ENCODE measurements at regions not wholly inside any gene's neighbourhood (a gene's known extent, or its start where the extent isn't known, plus 50 kb on each side); places are given as distances from the start of the nearest gene placed in this dataset.
"Not testable (repeated sequence)": the region's sequence is repeated elsewhere in the genome, so short reads cannot be mapped to it uniquely, and the experiment has no call there.

DNA sequence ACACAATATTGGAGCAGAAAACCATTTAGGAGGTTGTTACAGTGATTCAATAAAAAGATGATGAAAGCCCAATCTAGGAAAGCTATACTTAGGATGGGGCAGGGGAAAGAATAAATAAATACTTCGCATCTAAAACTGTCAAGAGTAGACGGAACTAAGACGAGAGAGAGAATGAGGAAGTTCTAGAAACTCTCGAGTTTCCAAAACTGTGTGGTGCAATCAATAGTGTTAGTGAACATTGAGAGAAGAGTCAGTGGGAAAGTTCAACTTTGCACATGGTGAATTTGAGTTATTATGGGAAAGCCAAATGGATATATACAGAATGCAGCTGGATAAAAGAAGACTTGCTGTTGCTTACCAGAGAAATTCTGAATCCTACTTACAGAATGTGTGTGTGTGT is 133.8 kb upstream of the MEOX2 start:
- DNase-seq (ENCODE audit: low read depth, low spot score) = no peak

DNA sequence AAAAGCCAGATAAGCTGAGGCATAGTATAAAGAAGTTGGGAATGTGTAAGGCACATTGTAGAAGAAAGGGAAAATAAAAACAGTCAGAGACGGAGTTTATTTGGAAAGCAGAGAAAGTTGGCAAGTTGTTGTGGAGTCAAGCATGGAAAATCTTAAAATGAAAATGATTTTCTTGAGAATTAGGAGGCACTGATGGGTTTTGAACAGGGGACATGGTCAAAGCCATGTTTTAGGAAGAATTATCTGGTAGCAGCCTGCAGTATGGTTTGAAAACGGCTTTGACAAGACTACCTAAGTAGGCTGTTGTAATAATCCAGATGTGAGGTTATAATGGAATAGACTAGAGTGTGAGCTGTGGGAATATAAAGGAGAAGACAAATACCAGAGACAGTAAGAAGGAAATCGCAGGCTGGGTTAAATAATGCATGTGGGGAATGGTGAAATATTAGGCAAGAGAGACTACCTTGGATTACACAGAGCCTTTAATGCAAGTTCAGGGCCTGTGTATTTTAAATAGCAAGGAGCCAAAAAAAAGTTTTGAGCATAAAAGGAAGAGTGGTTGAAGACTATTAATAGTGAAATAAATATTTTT is 130.4 kb upstream of the MEOX2 start:
- no peak for DNase-seq (ENCODE audit: low read depth, low spot score)

DNA sequence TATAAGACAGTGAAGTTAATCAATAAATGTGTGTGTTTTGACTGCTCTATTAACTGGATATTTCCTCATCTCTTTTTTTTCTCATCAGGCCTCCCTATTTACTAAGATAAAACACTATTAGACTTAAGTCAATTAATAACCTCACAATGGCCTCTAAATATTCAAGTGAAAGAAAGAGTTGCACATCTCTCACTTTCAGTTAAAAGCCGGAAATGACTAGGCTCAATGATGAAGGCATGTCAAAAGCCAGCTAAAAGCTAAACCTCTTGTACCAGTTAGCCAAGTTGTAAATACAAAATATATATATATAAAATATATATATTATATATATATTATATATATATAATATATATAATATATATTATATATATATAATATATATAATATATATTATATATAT is 127.0 kb upstream of the MEOX2 start:
- no peak for DNase-seq (ENCODE audit: low read depth, low spot score)

DNA sequence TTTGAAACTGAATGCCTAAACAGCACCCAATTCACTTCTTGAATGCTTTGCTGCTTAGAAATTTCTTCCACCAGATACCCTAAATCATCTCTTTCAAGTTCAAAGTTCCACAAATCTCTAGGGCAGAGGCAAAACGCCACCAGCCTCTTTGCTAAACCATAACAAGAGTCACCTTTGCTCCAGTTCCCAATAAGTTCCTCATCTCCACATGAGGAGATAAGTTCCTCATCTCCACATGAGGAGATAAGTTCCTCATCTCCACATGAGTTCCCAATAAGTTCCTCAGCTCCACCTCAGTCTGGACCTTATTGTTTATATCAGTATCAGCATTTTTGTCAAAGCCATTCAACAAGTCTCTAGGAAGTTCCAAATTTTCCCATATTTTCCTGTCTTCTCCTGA is 123.9 kb upstream of the MEOX2 start:
- DNase-seq (ENCODE audit: low read depth, low spot score) = not testable (repeated sequence)

DNA sequence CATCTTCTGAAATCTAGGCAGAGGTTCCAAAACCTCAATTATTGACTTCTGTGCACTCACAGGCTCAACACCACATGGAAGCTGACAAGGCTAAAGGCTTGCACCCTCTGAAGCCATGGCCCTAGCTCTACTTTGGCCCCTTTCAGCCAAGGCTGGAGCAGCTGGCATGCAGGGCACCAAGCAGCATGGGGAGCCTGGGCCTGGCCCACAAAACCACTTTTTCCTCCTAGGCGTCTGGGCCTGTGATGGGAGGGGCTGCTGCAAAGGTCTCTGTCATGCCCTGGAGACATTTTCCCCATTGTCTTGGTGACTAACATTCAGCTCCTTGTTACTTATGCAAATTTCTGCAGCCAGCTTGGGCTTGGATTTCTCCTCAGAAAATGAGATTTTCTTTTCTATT is 123.5 kb upstream of the MEOX2 start:
- not testable (repeated sequence) for DNase-seq (ENCODE audit: low read depth, low spot score)

DNA sequence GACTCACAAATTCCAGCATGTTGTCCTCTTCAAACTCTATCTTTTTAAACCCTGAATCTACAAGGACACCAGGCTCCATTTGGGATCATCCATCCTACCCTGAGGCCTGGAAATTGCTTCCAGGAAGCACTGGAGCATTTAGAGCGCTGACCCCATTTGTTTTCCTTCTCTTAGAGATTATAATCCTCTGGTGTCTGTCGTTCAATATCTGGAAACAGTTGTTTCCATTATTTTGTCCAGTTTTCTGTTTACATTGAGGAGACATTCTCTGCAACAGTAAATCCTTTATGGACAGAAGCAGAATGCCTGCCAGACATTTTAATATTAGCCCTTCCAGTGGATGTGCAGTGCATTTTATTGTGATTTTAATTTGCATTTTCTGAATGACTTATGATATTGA is 119.4 kb upstream of the MEOX2 start:
- DNase-seq (ENCODE audit: low read depth, low spot score) = no peak

DNA sequence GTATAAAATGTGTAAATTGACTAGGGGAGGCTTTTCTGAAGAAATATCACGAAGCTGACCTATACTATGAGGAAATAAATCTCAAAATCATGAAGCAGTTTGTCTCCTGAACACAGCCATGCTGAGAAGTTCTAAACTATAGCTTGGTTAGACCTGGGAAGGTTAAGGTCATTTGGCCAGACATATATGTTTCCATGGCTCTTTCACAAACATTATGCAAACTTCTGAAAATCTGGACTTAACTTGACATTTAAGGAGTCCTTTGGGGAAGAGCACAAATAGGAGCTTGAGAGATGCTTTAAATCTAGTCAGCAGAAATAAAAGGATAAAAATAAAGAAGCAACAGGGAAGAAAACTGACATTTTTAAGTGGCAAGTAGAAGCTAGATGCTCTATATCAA is 115.9 kb upstream of the MEOX2 start:
- no peak for DNase-seq (ENCODE audit: low read depth, low spot score)

DNA sequence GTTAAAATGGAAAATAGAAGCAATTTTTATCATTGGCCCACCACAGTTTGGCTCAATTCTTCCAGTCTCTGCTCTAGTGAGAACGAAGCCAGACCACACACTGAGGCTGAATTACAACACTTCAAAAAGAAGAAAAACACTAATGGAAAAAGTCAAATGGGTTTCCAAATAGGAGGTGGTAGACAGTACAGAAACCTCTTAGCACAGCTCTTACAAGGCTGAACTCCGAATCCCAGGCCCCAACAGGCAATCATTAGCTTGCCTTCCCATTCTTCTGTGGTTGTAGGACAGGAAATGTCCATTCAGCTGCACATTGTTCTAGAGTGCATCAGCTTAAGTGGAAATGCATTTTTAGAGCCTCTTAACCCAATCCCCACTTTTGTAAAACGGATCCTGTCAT is 115.1 kb upstream of the MEOX2 start:
- no peak for DNase-seq (ENCODE audit: low read depth, low spot score)

DNA sequence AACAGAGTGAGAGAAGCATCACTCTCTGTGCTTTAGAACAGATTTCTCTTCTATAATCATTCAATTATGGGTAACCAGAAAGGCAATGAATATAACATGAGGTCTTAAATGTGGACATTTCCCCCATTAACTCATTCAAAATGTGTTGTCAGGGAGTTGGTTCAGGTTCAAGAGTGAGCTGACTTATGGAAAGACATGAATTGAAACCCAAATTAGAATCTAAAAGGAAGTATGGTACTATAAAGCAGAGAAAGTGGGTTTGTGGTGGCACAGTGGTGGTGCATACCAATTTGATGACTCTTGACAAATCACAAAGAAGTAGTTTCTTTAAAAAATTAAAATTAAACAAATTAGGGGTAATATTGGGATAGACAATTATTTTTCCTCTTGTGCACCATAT is 114.6 kb upstream of the MEOX2 start:
- no peak for DNase-seq (ENCODE audit: low read depth, low spot score)

DNA sequence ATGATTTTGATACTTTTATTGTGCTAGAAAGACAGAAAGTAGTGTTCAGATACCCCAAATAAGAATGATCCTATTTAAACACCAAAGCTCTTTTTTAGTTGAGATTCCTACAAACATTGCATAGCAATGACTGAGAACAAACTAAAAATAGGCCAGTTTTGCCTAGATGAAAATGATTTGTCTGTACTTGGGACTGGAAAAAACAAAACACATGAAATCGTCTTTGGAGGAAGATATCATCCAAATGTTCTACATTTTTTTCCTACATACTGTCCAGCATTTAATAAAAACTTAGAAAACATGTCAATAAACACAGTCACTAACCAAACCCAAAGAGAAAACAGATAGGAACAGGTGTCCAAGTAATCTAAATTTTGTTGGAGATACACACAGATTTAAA is 111.6 kb upstream of the MEOX2 start:
- DNase-seq (ENCODE audit: low read depth, low spot score) = no peak

DNA sequence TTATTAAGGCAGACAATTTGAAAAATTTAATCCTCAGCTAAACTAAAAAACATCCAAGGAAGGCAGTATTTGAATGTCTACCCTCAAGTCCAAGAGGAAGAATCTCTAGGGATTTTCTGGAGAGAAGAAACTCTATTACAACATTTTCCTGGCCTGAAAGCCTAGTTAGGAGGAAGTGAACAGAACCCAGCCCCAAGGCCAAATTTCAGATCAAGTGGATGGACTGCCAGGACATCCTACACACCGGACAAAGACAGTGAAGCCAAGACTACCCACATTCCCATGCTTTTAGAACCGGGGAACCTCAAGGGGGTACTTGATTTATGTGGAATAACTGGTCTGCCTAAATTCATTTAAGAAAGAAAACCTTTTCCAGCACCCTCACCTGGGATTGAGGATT is 108.9 kb upstream of the MEOX2 start:
- DNase-seq (ENCODE audit: low read depth, low spot score) = no peak

DNA sequence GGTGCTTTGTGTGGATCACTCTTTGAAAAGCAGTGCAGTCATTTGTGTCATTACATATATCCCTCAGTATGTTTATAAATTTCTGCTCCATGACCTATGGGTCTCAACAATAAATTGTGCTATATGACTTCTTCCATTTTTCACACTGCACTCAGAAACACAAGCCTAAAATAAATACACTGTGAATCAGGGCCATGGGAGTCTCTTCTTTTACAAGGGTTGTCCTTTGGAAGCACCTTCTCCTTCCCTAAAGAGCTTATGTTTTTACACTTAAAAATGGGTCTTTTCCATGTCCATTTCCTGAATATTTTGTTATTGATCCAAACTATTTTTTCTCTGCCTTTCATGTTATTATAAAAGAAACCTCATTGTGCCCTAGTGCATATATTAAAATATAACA is 108.3 kb upstream of the MEOX2 start:
- no peak for DNase-seq (ENCODE audit: low read depth, low spot score)

DNA sequence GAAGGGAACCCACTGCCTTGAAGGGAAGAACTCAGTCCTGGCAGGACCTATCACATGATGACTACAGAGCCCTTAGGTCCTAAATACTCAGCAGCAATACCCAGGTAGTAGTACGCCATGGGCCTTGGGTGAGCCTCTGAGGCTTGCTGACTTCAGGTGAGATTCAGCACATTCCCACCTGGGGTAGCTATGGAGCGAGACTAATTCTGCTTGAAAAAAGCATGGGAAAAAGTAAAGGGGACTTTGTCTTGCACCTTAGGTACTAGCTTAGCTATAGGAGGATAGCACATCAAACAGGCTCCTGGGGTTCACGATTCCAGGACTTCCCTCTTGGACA is 98.2 kb upstream of the MEOX2 start:
- no peak for DNase-seq (ENCODE audit: low read depth, low spot score)

DNA sequence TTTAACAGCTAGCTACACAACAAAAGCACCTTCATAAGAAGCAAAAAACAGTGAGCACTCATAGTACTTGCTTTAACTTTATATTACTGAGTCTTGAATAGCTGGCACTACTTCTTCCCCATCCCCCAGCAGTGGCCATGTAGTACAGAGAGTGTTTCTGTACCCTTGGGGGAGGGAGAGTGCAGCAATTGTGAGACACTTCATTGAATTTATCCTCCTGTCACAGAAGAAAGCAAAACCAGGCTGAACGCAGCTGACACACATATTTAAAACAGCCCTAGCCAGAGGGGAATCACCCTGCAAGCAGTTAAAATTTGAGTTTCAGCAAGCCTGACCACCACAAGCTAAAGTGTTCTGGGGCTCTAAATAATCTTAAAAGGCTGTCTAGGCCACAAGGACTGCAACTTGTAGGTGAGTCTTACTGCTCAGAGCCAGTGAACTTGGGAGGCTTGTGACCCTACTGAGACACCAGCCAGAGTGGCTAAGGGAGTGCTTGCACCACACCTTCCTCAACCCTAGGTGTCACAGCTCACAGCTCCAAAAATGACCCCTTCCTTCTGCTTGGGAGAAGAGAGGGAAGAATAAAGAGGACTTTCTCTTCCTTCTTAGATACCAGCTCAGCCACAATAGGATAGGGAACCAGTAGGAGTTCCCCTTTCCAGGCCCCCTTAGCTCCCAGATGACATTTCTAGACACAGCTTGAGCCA is 97.7 kb upstream of the MEOX2 start:
- DNase-seq (ENCODE audit: low read depth, low spot score) = no peak

DNA sequence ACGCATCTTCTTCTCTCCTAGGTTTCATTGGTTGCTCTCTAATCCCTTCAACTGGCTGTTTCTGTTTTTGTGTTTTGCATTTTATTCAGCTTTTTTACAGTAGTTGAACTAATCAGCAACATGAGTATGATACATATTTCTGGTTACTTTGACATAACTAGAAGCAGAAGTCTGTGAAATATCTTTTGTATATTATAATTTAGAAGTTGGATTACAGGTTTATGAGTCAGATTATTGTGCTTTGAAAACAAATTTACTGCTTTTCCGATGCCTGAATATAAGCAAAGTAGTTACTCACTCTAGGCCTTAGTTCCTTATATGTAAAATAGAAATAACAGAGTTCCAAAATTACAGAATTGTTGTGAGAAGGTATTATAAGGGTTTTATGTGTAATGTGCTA is 96.2 kb upstream of the MEOX2 start:
- DNase-seq (ENCODE audit: low read depth, low spot score) = no peak

DNA sequence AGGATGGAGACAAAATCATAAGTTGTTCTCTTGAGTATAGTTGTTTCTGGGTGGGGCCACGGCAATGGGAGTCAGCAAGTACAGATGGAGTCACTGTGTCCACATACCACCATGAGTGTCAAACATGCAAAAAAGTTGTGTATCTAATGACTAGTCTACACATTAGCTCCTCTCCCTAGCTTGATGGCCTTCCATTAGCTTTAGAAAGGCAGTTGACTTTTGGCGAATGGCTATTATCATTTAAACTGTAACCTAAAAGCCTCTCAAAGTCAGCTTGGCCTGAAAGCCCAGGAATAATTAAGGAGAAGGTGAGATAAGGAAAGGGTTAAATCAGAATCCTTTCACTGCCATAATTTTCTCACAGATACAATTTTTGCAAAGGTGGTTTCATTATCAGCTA is 95.5 kb upstream of the MEOX2 start:
- DNase-seq (ENCODE audit: low read depth, low spot score) = no peak

DNA sequence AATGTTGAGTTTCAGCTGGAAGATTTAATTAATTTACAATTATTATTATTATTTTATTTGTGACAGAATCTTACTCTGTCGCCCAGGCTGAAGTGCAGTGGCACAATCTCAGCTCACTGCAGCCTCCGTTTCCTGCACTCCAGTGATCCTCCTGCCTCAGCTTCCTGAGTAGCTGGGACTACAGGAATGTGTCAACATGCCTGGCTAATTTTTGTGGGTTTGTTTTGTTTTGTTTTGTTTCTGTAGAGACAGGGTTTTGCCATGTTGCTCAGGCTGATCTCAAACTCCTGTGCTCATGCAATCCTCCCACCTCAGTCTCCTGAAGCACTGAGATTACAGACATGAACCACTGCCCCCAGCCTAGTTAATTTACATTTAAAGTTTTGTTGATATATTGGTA is 93.8 kb upstream of the MEOX2 start:
- no peak for DNase-seq (ENCODE audit: low read depth, low spot score)

DNA sequence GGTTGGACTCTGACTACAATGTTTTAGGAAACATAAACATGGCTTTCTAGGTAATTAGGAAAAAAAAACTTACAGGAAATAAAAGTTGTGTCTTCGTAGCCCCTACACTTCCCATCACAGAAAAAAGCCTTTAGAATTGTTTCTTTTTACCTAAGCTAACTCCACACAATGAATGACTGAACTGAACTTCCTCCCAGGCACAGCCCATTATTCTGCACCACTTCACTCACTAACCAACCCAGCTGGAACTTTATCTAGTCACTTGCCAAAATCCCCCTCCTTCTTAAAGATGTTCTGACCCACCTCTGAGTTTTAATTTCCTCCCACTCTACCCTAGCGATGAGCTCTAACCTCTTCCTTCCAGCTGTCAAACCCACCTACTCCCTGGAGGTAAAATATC is 91.7 kb upstream of the MEOX2 start:
- DNase-seq (ENCODE audit: low read depth, low spot score) = no peak

DNA sequence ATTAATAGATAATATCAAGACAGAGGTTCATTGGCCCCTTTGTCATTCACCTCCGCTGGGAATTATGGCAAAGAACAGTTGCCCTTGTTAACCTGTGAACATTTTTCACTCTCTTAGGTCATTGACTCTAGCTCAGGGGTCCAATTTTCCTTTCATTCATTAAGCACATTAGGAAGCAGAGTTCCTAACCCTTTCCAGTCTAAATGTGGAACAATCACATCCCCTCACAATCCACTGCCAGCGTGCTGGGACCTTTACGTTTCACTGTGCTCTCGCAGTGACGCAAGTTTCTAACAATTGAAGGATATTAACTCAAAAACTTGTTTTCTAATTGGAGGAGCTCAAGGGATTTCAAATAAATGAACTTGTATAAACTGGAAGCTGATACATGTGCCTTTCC is 79.3 kb upstream of the MEOX2 start:
- no peak for DNase-seq (ENCODE audit: low read depth, low spot score)

DNA sequence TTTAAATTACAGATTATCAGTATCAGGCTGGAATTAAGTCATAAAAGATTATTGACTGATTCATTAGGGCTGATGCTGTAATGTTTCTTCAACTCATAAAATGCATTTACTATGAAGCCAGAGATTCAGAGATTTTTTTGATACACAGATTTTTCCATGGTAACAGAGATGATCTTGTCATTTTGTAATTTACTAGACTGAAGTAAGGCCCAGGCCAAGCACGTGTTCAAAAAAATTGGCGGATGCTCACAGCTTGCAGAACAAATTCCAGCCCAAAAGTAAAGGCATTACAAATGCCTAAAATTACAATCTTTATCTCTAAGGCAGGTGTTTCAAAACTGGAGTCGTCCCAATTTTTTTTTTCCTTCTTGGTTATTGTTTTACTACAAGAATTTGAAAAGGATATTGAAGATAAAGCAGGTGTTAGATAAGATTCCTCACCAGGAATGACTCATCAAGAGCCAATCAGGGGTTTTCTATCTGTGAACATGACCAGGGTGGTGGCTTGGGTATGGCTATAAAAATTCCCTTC is 78.4 kb upstream of the MEOX2 start:
- DNase-seq (ENCODE audit: low read depth, low spot score) = no peak

DNA sequence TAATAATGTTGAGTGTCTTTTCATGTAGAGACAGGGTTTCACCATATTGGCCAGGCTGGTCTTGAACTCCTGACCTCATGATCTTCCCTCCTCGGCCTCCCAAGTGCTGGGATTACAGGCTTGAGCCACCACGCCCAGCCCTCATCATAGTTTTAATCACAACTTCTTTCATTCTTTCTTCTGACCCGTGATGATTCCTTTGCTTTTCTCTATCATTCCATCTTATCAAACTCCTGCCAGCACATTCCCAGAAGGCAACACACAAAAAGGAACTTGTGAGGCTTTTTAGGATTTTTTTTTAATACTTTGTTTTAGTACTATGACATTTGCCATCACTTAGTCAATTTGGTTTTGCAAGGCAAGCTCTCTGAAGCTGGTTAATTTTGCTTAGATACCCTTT is 77.5 kb upstream of the MEOX2 start:
- DNase-seq (ENCODE audit: low read depth, low spot score) = no peak

DNA sequence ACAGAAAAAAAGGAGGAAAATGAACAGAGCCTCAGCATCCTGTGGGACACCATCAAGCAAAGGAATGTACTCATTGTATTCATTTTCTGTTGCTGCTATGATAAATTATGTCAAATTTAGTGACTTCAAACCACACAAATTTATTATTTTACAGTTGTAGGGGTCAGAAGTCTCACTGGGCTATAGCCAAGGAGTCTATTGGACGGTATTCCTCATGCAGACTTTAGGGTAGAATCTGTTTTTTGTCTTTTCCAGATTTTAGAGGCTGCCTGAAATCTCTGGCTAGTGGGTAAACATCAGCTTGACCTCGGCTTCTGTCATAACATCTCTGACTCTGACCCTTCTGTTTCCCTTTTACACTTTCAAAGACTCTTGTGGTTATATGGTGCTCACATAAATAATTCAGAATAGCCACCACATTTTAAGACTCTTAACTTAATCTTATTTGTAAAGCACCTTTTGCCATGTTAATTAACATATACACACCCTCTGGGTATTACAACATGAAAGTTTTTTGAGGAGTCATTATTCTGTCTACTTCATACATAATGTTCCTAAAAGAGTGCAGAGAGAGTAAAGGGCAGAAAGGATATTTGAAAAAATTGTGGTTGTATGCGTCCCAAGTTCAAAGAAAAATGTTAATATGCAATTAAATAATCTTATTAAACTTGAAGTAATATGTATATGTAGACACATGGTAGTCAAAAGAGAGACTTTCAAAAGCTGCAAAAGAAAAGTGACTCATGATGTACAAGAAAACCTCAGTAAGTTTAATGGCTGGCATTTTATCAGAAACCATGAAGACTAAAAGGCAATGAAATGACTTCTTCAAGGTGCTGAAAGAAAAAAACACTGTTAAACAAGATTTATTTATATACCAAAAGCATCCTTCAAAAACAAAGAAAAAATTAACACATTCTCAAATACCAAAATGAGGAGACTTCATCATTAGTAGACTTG is 70.8 kb upstream of the MEOX2 start:
- peak; percentile 53 for DNase-seq (ENCODE audit: low read depth, low spot score)

DNA sequence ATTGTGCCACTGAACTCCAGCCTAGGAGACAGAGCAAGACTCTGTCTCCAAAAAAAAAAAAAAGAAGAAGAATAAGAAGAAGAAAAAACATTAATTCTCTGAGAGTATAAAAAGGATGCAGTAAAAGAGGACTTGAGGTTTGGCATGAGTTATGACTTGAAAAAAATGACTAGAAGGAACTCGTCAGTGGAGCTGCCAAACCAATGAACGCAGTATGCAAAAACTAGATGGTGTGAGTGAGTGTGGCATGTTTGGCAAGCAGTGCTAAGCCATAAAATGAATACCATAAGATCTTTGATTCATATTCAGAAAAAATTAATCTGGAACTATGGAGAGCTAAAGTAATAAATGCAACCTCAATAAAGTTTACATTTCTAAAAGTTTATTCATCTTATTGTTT is 68.6 kb upstream of the MEOX2 start:
- DNase-seq (ENCODE audit: low read depth, low spot score) = no peak
